ENCODE measurements at regions not wholly inside any gene's neighbourhood (a gene's known extent, or its start where the extent isn't known, plus 50 kb on each side); places are given as distances from the start of the nearest gene placed in this dataset.

DNA sequence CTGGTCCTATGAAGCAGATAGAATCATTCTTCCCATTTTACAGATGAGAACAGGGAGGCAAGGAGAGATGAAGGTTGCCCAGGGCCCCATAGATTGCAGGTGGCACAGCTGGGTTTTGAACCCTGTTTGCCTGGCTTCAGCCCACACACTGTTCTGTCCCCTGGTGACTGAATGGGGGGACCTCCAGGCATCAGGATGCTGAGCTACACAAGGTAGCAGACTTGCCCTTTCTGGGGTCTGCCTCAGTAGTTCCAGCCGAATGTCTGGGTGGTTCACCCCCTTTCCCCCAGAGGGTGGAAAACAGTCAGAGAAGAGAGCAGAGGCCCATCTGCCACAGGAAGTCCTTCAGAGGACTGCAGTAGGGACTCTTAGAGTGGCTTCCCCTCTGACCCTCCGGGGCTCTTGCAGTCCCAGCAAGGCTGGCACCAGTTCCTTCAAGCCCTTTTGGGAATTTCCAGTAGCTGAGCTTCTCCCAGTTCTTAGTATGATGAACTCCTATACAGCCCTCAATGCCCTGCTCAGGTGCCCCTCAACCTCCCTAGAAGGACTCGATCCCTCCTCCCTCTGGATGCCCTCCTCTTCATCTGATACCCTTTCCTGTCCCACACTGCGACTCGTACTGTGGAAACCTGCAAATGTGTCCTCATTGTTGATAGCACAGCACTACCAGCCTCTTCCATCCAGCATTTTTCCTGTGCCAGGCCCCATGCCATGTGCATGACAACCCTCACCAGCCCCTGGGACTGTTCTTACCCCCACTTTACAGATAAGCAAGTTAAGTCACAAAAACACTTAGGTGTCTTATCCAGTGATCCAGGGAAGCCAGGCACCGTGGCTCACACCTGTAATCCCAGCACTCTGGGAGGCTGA, 82.8 kb downstream of the IGLL1 start:
- no peak overlapping the region for H3K4me3 ChIP-seq
- H3K27ac ChIP-seq, result no peak overlapping the region
- H3K36me3 ChIP-seq, result no peaks in the 10 kb centered on the region
- TF ChIP-seq, protein P1, sequence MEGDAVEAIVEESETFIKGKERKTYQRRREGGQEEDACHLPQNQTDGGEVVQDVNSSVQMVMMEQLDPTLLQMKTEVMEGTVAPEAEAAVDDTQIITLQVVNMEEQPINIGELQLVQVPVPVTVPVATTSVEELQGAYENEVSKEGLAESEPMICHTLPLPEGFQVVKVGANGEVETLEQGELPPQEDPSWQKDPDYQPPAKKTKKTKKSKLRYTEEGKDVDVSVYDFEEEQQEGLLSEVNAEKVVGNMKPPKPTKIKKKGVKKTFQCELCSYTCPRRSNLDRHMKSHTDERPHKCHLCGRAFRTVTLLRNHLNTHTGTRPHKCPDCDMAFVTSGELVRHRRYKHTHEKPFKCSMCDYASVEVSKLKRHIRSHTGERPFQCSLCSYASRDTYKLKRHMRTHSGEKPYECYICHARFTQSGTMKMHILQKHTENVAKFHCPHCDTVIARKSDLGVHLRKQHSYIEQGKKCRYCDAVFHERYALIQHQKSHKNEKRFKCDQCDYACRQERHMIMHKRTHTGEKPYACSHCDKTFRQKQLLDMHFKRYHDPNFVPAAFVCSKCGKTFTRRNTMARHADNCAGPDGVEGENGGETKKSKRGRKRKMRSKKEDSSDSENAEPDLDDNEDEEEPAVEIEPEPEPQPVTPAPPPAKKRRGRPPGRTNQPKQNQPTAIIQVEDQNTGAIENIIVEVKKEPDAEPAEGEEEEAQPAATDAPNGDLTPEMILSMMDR (IDR thresholded peaks at IDR 0.05), result no peak
- TF ChIP-seq POLR2A (IDR thresholded peaks at IDR 0.05), result no peak
- H3K9me3 ChIP-seq, result no peaks in the 10 kb centered on the region
- no peaks in the 10 kb centered on the region for H3K27me3 ChIP-seq
- peak in 1 of 2 donors; percentile 3 for DNase-seq
- no peaks in the 10 kb centered on the region for H3K4me1 ChIP-seq
- no peak for ATAC-seq (ENCODE audit: low FRiP score in 2 of 2)
- WGBS, 2 donors, result 82 to 89% methylated on average over 5 to 6 of the region's 6 CpGs

DNA sequence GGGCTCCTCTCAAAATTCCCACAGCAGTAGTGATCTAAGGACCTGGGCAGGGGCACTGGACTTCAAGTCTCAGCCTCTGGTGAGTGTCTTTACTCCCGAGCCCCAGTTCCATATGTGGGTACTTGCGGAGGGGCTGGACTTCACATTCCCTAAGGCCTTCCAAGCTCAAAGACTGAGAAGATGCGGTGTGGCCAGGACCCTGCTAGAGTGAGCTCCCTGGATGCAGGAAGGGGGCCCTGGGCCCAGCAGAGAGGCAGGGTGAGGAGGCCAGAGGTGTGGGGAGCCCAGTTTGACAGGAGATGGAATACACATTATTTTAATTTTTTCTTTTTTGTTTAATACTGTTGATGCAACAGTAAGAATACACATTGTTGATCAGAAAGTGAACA, 83.7 kb downstream of the IGLL1 start:
- no peaks in the 10 kb centered on the region for H3K9me3 ChIP-seq
- no peaks in the 10 kb centered on the region for H3K4me1 ChIP-seq
- no peak overlapping the region for H3K27ac ChIP-seq
- no peaks in the 10 kb centered on the region for H3K36me3 ChIP-seq
- H3K27me3 ChIP-seq, result no peaks in the 10 kb centered on the region
- TF ChIP-seq POLR2AphosphoS5 (IDR thresholded peaks at IDR 0.05) (no peak), POLR2A (IDR thresholded peaks at IDR 0.05) (no peak), EP300 (IDR thresholded peaks at IDR 0.05) (no peak)
- TF ChIP-seq, protein P1 (IDR thresholded peaks at IDR 0.05), result no peak
- H3K4me3 ChIP-seq, result no peak overlapping the region
- no peak for ATAC-seq (ENCODE audit: low FRiP score in 2 of 2)
- 93 to 97% methylated on average over 3 of the region's 3 CpGs for WGBS, 2 donors
- no peak for DNase-seq

DNA sequence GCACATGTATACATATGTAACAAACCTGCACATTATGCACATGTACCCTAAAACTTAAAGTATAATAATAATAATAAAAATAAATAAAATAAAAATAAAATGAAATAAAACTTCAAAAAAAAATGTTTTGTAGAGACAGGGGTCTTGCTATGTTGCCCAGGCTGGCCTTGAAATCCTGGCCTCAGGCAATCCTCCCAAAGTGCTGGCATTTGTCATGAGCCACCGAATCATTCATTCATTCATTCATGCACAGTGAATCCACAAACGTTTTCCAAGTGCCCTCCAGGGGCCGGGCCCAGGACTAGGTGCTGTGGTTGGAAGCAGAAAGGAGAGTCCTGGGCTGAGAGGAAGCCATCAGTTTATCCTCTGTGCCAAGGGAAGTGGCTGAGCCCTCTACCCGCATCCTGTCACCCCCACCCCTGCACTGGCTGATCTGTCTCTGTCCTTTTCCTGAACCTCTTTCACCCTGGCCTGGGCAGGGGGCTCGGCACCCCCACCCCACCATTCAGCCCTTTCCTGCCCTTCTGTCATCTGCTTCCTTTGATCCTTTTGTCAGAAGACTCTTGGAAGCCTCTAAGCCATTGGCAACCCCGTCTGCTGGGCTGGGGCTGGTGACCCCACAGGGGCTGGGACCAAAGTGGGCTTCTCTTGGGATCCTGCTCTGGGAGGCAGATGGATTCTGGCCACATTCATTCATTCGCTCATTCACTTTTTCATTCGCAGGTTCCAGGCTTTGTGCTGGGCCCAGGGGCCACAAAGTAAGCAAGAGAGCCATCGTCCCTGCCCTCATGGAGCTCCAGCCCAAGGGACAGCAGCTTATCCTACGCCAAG, 84.3 kb downstream of the IGLL1 start:
- no peaks in the 10 kb centered on the region for H3K36me3 ChIP-seq
- TF ChIP-seq, protein P1 (IDR thresholded peaks at IDR 0.05), result no peak
- no peak for TF ChIP-seq POLR2AphosphoS5 (IDR thresholded peaks at IDR 0.05)
- no peak for TF ChIP-seq EP300 (IDR thresholded peaks at IDR 0.05)
- no peak for TF ChIP-seq POLR2A (IDR thresholded peaks at IDR 0.05)
- WGBS, 2 donors, result 44 to 47% methylated on average over 10 of the region's 10 CpGs
- no peaks in the 10 kb centered on the region for H3K27me3 ChIP-seq
- no peaks in the 10 kb centered on the region for H3K4me1 ChIP-seq
- H3K4me3 ChIP-seq, result no peak overlapping the region
- H3K9me3 ChIP-seq, result no peaks in the 10 kb centered on the region
- DNase-seq (no peak), ATAC-seq (ENCODE audit: low FRiP score in 2 of 2) (no peak)
- no peak overlapping the region for H3K27ac ChIP-seq

DNA sequence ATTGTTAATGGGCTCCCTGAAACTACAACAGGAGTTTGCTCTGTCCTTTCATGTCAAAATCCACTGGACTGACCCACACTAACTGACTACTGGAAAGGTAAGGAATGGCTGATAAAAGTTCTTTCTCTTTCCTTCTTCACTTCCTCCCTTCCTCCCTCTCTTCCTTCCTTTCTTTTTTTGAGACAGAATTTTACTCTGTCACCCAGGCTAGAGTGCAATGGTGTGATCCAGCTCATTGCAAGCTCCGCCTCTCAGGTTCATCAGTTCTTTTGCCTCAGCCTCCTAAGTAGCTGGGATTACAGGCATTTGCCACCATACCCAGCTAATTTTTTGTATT, 85.2 kb downstream of the IGLL1 start:
- H3K27me3 ChIP-seq, result no peaks in the 10 kb centered on the region
- no peaks in the 10 kb centered on the region for H3K9me3 ChIP-seq
- no peak for DNase-seq
- ATAC-seq (ENCODE audit: low FRiP score in 2 of 2), result no peak
- no peaks in the 10 kb centered on the region for H3K4me1 ChIP-seq
- 88 to 92% methylated on average over 1 of the region's 1 CpG for WGBS, 2 donors
- TF ChIP-seq POLR2AphosphoS5 (IDR thresholded peaks at IDR 0.05) (no peak), EP300 (IDR thresholded peaks at IDR 0.05) (no peak), POLR2A (IDR thresholded peaks at IDR 0.05) (no peak)
- TF ChIP-seq, protein P1 (IDR thresholded peaks at IDR 0.05), result no peak
- H3K36me3 ChIP-seq, result no peaks in the 10 kb centered on the region
- no peak overlapping the region for H3K4me3 ChIP-seq
- no peak overlapping the region for H3K27ac ChIP-seq
